ENCODE measurements at regions not wholly inside any gene's neighbourhood (a gene's known extent, or its start where the extent isn't known, plus 50 kb on each side); places are given as distances from the start of the nearest gene placed in this dataset.

DNA sequence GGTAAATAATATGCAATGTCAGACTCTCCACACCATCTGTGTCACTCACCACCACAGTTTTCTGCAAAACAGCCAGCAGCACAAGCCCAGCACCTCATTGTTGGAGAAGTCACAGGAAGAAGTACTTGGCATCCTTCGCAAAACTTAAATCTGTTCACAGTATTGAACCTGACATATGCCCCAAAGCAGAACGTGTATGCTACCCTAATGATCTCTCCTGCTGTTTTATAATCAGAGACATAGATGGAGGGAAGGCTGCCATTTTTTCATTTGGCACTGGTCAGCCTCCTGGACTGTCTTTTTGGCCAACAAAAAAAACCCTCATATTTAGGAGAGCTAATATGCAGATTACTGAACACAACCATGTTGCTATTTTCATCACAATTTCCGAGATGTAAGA lies 1272.9 kb downstream of the ROBO1 start:
- no peak for DNase-seq (ENCODE audit: low spot score in 2 of 2)
- Histone ChIP-seq H3K27ac (no peak overlapping the region), H3K27me3 (no peaks in the 10 kb centered on the region), H3K4me1 (no peaks in the 10 kb centered on the region), H3K4me3 (no peak overlapping the region), H3K36me3 (no peaks in the 10 kb centered on the region), H3K9me3 (no peaks in the 10 kb centered on the region)
- intact Hi-C loops (cut with DNase I), result no loop called here
- TF ChIP-seq, protein P1, sequence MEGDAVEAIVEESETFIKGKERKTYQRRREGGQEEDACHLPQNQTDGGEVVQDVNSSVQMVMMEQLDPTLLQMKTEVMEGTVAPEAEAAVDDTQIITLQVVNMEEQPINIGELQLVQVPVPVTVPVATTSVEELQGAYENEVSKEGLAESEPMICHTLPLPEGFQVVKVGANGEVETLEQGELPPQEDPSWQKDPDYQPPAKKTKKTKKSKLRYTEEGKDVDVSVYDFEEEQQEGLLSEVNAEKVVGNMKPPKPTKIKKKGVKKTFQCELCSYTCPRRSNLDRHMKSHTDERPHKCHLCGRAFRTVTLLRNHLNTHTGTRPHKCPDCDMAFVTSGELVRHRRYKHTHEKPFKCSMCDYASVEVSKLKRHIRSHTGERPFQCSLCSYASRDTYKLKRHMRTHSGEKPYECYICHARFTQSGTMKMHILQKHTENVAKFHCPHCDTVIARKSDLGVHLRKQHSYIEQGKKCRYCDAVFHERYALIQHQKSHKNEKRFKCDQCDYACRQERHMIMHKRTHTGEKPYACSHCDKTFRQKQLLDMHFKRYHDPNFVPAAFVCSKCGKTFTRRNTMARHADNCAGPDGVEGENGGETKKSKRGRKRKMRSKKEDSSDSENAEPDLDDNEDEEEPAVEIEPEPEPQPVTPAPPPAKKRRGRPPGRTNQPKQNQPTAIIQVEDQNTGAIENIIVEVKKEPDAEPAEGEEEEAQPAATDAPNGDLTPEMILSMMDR (IDR thresholded peaks at IDR 0.05), result no peak

DNA sequence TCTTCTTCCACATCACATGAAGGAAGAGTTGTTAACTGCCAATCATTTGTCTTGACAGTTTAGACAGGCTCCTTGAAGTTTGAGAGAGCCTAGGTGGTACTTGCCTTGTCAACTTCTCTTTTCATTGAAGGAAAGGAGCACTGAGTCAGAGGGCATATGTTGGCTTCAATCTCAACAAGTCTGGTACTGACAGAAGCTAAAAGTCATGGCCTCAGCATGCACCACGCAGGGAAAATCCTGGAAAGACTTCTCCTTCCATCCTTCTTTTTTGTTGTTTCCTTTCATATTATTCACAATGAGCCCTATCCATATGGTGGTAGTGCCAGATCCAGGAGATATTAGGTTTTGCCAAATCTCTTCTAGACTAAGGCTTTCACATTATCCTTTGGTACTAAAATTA lies 1272.5 kb downstream of the ROBO1 start:
- Histone ChIP-seq H3K4me1 (no peaks in the 10 kb centered on the region), H3K27ac (no peak overlapping the region), H3K36me3 (no peaks in the 10 kb centered on the region), H3K9me3 (no peaks in the 10 kb centered on the region), H3K4me3 (no peak overlapping the region), H3K27me3 (no peaks in the 10 kb centered on the region)
- no peak for DNase-seq (ENCODE audit: low spot score in 2 of 2)
- intact Hi-C loops (cut with DNase I), result no loop called here
- TF ChIP-seq, protein P1 (IDR thresholded peaks at IDR 0.05), result no peak

DNA sequence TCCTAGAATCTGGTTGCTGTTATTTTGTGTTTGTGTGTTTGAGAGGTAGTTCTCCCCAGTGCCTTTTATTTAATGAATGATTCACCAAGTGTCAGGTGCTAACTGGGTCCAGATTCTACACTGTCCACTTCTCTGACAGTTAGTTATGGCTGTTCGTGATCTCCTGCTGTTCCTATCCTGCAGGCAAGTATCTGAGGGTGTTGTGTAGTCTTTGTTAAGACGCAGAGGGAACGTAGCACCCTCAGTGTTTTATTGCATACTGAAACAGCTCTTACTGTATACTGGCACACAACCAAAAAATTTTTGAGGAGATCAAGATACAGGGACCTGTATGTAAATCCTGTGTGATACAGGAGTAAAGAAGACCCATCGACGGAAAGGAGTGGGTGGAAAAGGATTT lies 1271.3 kb downstream of the ROBO1 start:
- TF ChIP-seq, protein P1 (IDR thresholded peaks at IDR 0.05), result no peak

DNA sequence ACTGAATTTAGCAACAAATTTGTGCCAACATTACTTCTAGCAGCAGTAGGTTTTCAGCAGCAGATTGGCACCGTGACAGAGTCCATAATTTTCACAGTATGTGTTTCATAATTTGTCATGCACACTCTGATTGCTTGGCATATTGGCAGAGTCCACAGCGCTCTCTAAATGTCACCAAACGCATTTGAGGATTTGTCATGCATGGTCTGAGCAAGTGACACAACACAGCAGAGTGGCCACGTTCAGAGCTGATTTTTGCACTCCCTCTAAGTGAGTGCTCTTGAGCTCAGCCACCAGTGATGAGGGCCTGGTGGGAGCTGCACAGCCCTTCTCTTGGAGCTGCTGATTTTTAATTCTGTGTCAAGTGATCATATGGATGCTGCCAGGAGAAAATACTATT lies 1270.8 kb downstream of the ROBO1 start:
- TF ChIP-seq, protein P1 (IDR thresholded peaks at IDR 0.05), result no peak
- H3K4me1 ChIP-seq, result no peaks in the 10 kb centered on the region
- no peaks in the 10 kb centered on the region for H3K36me3 ChIP-seq

More for the DNA sequence above, 1271.3 kb downstream of the ROBO1 start:
- no peaks in the 10 kb centered on the region for H3K4me1 ChIP-seq
- DNase-seq (ENCODE audit: low spot score in 2 of 2), result no peak
- no peak overlapping the region for H3K4me3 ChIP-seq
- H3K27ac ChIP-seq, result no peak overlapping the region
- intact Hi-C loops (cut with DNase I), result no loop called here
- no peaks in the 10 kb centered on the region for H3K36me3 ChIP-seq
- H3K27me3 ChIP-seq, result no peaks in the 10 kb centered on the region
- H3K9me3 ChIP-seq, result no peaks in the 10 kb centered on the region

DNA sequence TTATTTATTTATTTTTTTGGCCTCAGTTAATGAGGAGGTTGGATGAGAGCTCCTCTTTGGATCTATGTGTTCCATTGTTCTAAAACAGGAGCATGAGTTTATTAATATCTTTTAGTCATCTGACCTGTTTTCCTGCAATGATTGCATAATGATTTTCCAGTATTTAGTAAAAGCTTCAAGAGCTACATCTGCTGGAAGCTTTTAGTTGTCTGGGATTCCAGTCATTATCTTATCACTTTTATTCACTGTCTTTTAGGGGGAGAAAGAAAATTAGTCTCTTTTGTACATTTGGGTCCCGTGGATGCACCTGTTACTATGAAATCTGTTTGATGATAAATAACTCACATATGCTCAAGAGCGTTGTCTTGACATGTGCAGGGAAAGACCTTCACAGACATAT lies 1270.0 kb downstream of the ROBO1 start:
- TF ChIP-seq, protein P1 (IDR thresholded peaks at IDR 0.05), result no peak
- intact Hi-C loops (cut with DNase I), result no loop called here
- no peak overlapping the region for H3K27ac ChIP-seq

More for the DNA sequence above, 1270.8 kb downstream of the ROBO1 start:
- Histone ChIP-seq H3K27ac (no peak overlapping the region), H3K9me3 (no peaks in the 10 kb centered on the region), H3K4me3 (no peak overlapping the region), H3K27me3 (no peaks in the 10 kb centered on the region)
- no peak for DNase-seq (ENCODE audit: low spot score in 2 of 2)
- intact Hi-C loops (cut with DNase I), result no loop called here

DNA sequence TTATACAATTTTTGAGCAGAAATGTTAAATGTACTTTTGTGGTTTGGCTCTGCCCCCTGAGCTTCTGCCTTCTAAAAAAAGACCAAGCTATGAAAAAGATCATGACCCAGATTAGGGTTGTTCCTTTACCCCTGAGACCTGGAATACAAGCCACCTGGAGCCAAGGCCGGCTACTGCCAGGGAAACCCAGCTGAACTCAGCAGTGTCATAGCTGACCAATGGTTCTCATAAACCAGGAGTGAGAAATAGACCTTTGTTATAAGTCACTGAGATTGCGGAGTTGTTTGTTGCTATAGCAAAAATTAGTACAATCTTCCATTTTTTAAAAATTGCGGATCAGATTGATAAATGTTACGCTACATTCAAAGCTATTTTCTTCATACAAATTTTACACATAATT lies 1261.7 kb downstream of the ROBO1 start:
- H3K4me1 ChIP-seq, result no peaks in the 10 kb centered on the region
- no peaks in the 10 kb centered on the region for H3K9me3 ChIP-seq
- TF ChIP-seq, protein P1 (IDR thresholded peaks at IDR 0.05), result no peak
- H3K36me3 ChIP-seq, result no peaks in the 10 kb centered on the region
- intact Hi-C loops (cut with DNase I), result no loop called here
- H3K27ac ChIP-seq, result no peak overlapping the region
- no peak overlapping the region for H3K4me3 ChIP-seq
- DNase-seq (ENCODE audit: low spot score in 2 of 2), result no peak
- no peaks in the 10 kb centered on the region for H3K27me3 ChIP-seq

More for the DNA sequence above, 1270.0 kb downstream of the ROBO1 start:
- Histone ChIP-seq H3K4me3 (no peak overlapping the region), H3K27me3 (no peaks in the 10 kb centered on the region), H3K36me3 (no peaks in the 10 kb centered on the region), H3K4me1 (no peaks in the 10 kb centered on the region), H3K9me3 (no peaks in the 10 kb centered on the region)
- no peak for DNase-seq (ENCODE audit: low spot score in 2 of 2)
